MCF 10A (cell line): ENCODE measurements at regions not wholly inside any gene's neighbourhood (a gene's known extent, or its start where the extent isn't known, plus 50 kb on each side); places are given as distances from the start of the nearest gene placed in this dataset.

Experiments used
- BruUV-seq: library from RNA; stranded (reverse); fragments of 400-500 nt; replicated peaks from 2 replicates; lab custom pipeline; 2021; lab: Mats Ljungman, UMichigan
- CTCF ChIA-PET: fragments of 300-600 bp; sonication (Branson Sonifier 250); formaldehyde crosslinking; extraction: SDS; loops from one replicate; lab custom pipeline; 2021; ENCODE audit warnings: antibody characterized with exemption, inconsistent platforms; lab: Yijun Ruan, JAX
- POLR2A ChIA-PET: fragments of 300-600, 350-650 bp; sonication (Branson Sonifier 250); formaldehyde crosslinking; extraction: SDS; loops from one replicate; lab custom pipeline; 2020; ENCODE audit warnings: antibody characterized with exemption, inconsistent platforms; lab: Yijun Ruan, JAX
- DNase-seq: peaks from one replicate; pipeline ENCODE4 v3.0.0-alpha.2; 2018; ENCODE audit not compliant: unreplicated experiment
- H3K27ac Mint-ChIP-seq: one replicate; pipeline ENCODE4 v1.8.0; 2022; ENCODE audit warnings: mild to moderate bottlenecking, low read depth, mixed read lengths; ENCODE audit not compliant: unreplicated experiment
- H3K27me3 Mint-ChIP-seq: one replicate; pipeline ENCODE4 v1.8.0; 2022; ENCODE audit warnings: mixed read lengths; ENCODE audit not compliant: insufficient read depth, unreplicated experiment
- H3K36me3 Mint-ChIP-seq: one replicate; pipeline ENCODE4 v1.8.0; 2022; ENCODE audit warnings: mild to moderate bottlenecking, moderate library complexity, mixed read lengths; ENCODE audit not compliant: insufficient read depth, unreplicated experiment
- H3K4me1 Mint-ChIP-seq: one replicate; pipeline ENCODE4 v1.8.0; 2022; ENCODE audit warnings: mixed read lengths; ENCODE audit not compliant: insufficient read depth, unreplicated experiment
- H3K4me3 Mint-ChIP-seq: one replicate; pipeline ENCODE4 v1.8.0; 2022; ENCODE audit warnings: mild to moderate bottlenecking, moderate library complexity, mixed read lengths; ENCODE audit not compliant: unreplicated experiment
- H3K9me3 Mint-ChIP-seq: one replicate; pipeline ENCODE4 v1.8.0; 2022; ENCODE audit warnings: mixed read lengths; ENCODE audit not compliant: unreplicated experiment
- intact Hi-C: fragments of 100-400 bp; cut with micrococcal nuclease; formaldehyde crosslinking; loops from 2 replicates; pipeline ENCODE4 v1.14.1; 2022
- TF ChIP-seq, protein P1 (sequence below): fragments of 200-600 bp; IDR thresholded peaks from one replicate; pipeline ENCODE4 v1.8.0; 2022; ENCODE audit warnings: antibody characterized with exemption, mild to moderate bottlenecking; ENCODE audit not compliant: unreplicated experiment

DNA sequence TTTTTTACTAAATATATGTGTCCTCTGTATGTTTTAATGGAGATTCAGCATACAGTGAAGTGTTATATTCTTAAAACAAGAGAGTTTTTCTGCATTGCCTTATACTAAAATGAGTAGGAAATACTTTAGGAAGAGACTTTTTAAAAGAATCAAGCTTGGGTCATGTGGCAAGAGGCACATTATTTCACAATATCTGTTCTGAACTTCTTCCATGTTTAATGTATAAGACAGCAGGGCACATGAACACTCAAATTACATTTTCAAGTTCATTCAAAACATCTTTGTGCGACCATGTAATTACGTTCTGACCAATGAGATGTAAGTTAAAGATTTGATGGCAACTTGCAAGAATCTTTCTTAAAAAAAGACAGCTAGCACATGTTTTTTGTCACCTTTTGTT lies 1055.9 kb downstream of the NR2F1-AS1 start:
- CTCF ChIA-PET, result interaction anchor here (1.3 kb wide), 1 partner anchor 67 kb away, joined by 3 read pairs; no protein-coding TSS in a partner anchor
- BruUV-seq, result no TSS peak
- no peak overlapping the region for H3K4me3 Mint-ChIP-seq
- H3K4me1 Mint-ChIP-seq, result peaks cover 13% of the 10 kb centered on the region
- intact Hi-C loops, result no loop called here
- H3K9me3 Mint-ChIP-seq, result no peaks in the 10 kb centered on the region
- no peak overlapping the region for H3K27ac Mint-ChIP-seq
- no peaks in the 10 kb centered on the region for H3K27me3 Mint-ChIP-seq
- no peak for DNase-seq
- H3K36me3 Mint-ChIP-seq, result no peaks in the 10 kb centered on the region
- TF ChIP-seq, protein P1, sequence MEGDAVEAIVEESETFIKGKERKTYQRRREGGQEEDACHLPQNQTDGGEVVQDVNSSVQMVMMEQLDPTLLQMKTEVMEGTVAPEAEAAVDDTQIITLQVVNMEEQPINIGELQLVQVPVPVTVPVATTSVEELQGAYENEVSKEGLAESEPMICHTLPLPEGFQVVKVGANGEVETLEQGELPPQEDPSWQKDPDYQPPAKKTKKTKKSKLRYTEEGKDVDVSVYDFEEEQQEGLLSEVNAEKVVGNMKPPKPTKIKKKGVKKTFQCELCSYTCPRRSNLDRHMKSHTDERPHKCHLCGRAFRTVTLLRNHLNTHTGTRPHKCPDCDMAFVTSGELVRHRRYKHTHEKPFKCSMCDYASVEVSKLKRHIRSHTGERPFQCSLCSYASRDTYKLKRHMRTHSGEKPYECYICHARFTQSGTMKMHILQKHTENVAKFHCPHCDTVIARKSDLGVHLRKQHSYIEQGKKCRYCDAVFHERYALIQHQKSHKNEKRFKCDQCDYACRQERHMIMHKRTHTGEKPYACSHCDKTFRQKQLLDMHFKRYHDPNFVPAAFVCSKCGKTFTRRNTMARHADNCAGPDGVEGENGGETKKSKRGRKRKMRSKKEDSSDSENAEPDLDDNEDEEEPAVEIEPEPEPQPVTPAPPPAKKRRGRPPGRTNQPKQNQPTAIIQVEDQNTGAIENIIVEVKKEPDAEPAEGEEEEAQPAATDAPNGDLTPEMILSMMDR, result no peak
- POLR2A ChIA-PET, result no interaction called here

GRCh38 chr5:92519811-92520632 lies 1061.0 kb downstream of the NR2F1-AS1 start:
- CTCF ChIA-PET, result interaction anchor here (0.8 kb wide), 1 partner anchor 19 kb away, joined by 3 read pairs; no protein-coding TSS in a partner anchor

DNA sequence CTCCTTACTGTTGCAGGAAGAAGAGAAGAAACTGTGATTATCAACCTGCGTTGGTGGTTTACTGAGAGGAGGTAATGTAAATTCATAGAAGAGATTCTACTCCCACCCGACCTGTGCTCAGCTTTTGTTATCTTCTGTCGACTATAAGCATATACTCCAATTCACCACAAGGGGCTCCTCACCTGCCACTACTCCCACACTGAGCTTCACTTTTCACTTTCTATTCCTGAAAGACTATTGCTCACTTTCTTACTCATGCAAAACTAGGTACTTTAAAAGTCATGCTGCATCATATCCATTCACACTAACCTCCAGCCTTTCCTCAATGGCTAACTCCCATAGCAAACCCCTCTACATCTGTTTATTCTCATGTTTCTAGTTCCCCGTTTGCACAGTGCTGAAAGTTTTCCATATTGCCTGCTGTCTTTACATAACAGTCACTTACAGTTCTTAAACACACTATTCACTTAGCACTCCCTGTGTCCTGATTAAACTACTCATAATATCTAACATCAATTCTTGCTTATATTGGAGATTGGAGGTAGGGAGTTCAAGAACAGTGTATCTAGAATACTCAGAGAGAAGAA lies 1062.6 kb downstream of the NR2F1-AS1 start:
- H3K27me3 Mint-ChIP-seq, result no peaks in the 10 kb centered on the region
- no peak overlapping the region for H3K27ac Mint-ChIP-seq
- TF ChIP-seq, protein P1, result peak; percentile 31
- intact Hi-C loops, result no loop called here
- peaks cover 20% of the 10 kb centered on the region for H3K4me1 Mint-ChIP-seq
- BruUV-seq, result no TSS peak
- peaks cover 2% of the 10 kb centered on the region for H3K36me3 Mint-ChIP-seq
- ChIA-PET CTCF (interaction anchor here (0.5 to 1.0 kb wide), 9 partner anchors 9 to 1746 kb away, joined by 3 to 4 read pairs (median 3); no protein-coding TSS in a partner anchor), POLR2A (no interaction called here)
- no peak overlapping the region for H3K4me3 Mint-ChIP-seq
- peak; percentile 50 for DNase-seq
- H3K9me3 Mint-ChIP-seq, result no peaks in the 10 kb centered on the region

More at GRCh38 chr5:92519811-92520632, 1061.0 kb downstream of the NR2F1-AS1 start:
- no peaks in the 10 kb centered on the region for H3K9me3 Mint-ChIP-seq
- no peak overlapping the region for H3K4me3 Mint-ChIP-seq
- peak overlapping the region; percentile 87 for H3K27ac Mint-ChIP-seq
- H3K4me1 Mint-ChIP-seq, result peaks cover 20% of the 10 kb centered on the region
- TF ChIP-seq, protein P1, result no peak
- peak; percentile 32 for DNase-seq
- H3K27me3 Mint-ChIP-seq, result no peaks in the 10 kb centered on the region
- POLR2A ChIA-PET, result no interaction called here
- H3K36me3 Mint-ChIP-seq, result no peaks in the 10 kb centered on the region
- BruUV-seq, result no TSS peak
- intact Hi-C loops, result no loop called here

DNA sequence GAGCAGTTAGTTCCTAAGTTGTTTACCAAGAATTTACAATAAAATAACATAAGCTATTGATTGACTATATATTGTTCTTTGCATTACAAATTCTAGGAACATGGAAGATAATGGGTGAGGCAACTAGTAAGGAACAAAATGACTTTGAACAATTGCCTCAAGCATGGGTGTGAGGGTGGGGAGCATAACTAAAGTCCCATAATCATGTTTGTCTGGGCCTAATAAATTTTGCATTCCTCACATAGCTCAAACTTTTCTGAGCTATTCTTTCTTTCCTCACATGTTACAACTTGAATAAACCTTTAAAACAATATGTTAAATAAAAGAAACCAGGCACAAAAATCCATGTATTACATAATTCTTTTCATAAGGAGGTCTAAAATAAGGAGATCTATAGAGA lies 1066.1 kb downstream of the NR2F1-AS1 start:
- no TSS peak for BruUV-seq
- ChIA-PET POLR2A (interaction anchor here (0.6 to 0.8 kb wide), 2 partner anchors 11 to 1134 kb away, joined by 3 read pairs; no protein-coding TSS in a partner anchor), CTCF (no interaction called here)
- TF ChIP-seq, protein P1, result no peak
- Mint-ChIP-seq H3K4me1 (peaks cover 14% of the 10 kb centered on the region), H3K27me3 (no peaks in the 10 kb centered on the region), H3K9me3 (peaks cover 16% of the 10 kb centered on the region), H3K27ac (no peak overlapping the region), H3K4me3 (no peak overlapping the region), H3K36me3 (peaks cover 6% of the 10 kb centered on the region)
- DNase-seq, result no peak
- intact Hi-C loops, result no loop called here
